Activated naive CD8-positive, alpha-beta T cell treated with anti-CD3 and anti-CD28 coated beads, Interleukin-2, amount 10 ng/mL, durations not matched to agents 7 days and 5 days (primary cell): ENCODE measurements at regions not wholly inside any gene's neighbourhood (a gene's known extent, or its start where the extent isn't known, plus 50 kb on each side); places are given as distances from the start of the nearest gene placed in this dataset.

Source experiments
- ATAC-seq: fragments of 150-1000 bp; cut with Tn5 transposase; one replicate; pipeline ENCODE4 v1.10.0; 2021; ENCODE audit warnings: low read depth, moderate library complexity
- POLR2A ChIA-PET: fragments of 350-600 bp; sonication (Branson Sonifier 250); formaldehyde crosslinking; loops from one replicate; lab custom pipeline; 2021; ENCODE audit warnings: antibody characterized with exemption; lab: Charles Lee
- DNase-seq: peaks from one replicate; pipeline ENCODE4 v3.0.0; 2021
- H3K27ac Mint-ChIP-seq: one replicate; pipeline ENCODE4 v1.8.0; 2022; ENCODE audit warnings: mild to moderate bottlenecking, mixed read lengths
- H3K27me3 Mint-ChIP-seq: one replicate; pipeline ENCODE4 v1.8.0; 2022; ENCODE audit warnings: mild to moderate bottlenecking, moderate library complexity, mixed read lengths
- H3K36me3 Mint-ChIP-seq: one replicate; pipeline ENCODE4 v1.8.0; 2021; ENCODE audit warnings: mild to moderate bottlenecking, mixed read lengths
- H3K4me1 Mint-ChIP-seq: one replicate; pipeline ENCODE4 v1.8.0; 2021; ENCODE audit warnings: mixed read lengths
- H3K4me3 Mint-ChIP-seq: one replicate; pipeline ENCODE4 v1.8.0; 2022; ENCODE audit warnings: mild to moderate bottlenecking, moderate library complexity, mixed read lengths
- H3K9me3 Mint-ChIP-seq: one replicate; pipeline ENCODE4 v1.8.0; 2021; ENCODE audit warnings: mixed read lengths

DNA sequence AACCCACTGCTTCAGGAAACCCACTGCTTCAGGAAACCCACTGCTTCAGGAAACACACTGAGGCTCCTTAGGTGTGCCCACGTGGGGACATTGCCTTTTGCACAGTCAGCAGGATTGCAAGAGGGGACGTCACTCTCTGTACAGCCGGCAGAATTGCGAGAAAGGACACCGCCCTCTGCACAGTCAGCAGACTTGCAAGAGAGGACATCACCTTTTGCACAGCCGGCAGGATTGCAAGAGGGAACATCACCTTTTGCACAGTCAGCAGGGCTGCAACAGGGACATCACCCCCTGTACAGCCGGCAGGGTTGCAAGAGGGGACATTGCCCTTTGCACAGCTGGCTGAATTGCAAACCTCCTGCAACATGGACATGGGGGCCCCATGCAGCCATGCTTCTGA is 407.6 kb downstream of the GLRX3 start:
- Mint-ChIP-seq H3K4me1 (no peaks in the 10 kb centered on the region), H3K36me3 (no peaks in the 10 kb centered on the region), H3K27me3 (no peaks in the 10 kb centered on the region), H3K4me3 (no peak overlapping the region), H3K27ac (no peak overlapping the region), H3K9me3 (no peaks in the 10 kb centered on the region)
- ATAC-seq (no peak), DNase-seq (no peak)
- POLR2A ChIA-PET, result no interaction called here

DNA sequence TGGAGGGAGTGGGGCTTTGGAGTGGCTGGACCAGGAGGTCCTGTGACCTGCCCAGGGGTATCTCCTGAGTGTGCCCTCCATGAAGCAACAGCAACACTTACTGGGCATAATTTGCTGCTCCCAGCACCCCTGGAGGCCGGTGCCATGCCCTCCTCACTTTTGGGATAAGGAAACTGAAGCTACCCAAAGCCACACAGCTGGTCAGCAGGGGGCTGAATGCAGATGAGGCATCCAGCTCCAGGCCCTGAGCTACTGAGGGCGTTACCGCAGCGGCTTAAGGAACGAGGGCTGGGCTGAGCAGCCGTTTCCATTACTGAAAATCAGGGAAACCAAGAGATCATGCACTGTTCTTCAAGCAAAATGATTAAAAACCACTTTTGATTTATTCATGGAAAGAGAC is 408.9 kb downstream of the GLRX3 start:
- no peak for ATAC-seq
- Mint-ChIP-seq H3K4me3 (no peak overlapping the region), H3K4me1 (no peaks in the 10 kb centered on the region), H3K36me3 (no peaks in the 10 kb centered on the region), H3K9me3 (no peaks in the 10 kb centered on the region), H3K27ac (no peak overlapping the region), H3K27me3 (no peaks in the 10 kb centered on the region)
- POLR2A ChIA-PET, result no interaction called here
- no peak for DNase-seq

GRCh38 chr10:130545697-130546096 is 409.5 kb downstream of the GLRX3 start:
- no peak overlapping the region for H3K4me3 Mint-ChIP-seq
- H3K4me1 Mint-ChIP-seq, result no peaks in the 10 kb centered on the region
- no peak for ATAC-seq
- POLR2A ChIA-PET, result no interaction called here
- DNase-seq, result no peak
- H3K27me3 Mint-ChIP-seq, result no peaks in the 10 kb centered on the region
- H3K27ac Mint-ChIP-seq, result no peak overlapping the region
- H3K36me3 Mint-ChIP-seq, result no peaks in the 10 kb centered on the region
- no peaks in the 10 kb centered on the region for H3K9me3 Mint-ChIP-seq

GRCh38 chr10:130546841-130547240 is 410.6 kb downstream of the GLRX3 start:
- POLR2A ChIA-PET, result no interaction called here
- no peaks in the 10 kb centered on the region for H3K36me3 Mint-ChIP-seq
- no peak overlapping the region for H3K27ac Mint-ChIP-seq
- no peak overlapping the region for H3K4me3 Mint-ChIP-seq
- H3K9me3 Mint-ChIP-seq, result no peaks in the 10 kb centered on the region
- no peak for DNase-seq
- ATAC-seq, result no peak
- H3K4me1 Mint-ChIP-seq, result no peaks in the 10 kb centered on the region
- no peaks in the 10 kb centered on the region for H3K27me3 Mint-ChIP-seq

DNA sequence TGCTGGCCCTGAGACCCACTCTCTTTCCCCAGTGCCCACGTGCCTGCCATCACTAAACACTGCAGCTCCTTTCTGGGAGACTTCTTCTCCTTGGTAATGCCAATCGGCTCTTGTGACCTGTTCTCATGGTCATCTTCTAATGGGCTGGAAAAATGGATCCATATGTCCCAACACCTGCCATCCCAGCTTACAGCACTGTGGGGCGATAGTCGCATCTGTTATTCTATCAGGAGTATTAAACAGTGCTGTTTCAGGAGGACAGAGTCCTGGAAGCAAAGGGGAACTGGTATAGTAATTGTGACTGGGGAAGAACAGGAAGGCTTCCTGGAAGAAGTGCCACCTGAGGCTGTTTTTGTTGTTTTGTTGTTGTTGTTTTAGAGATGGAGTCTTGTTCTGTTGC is 411.2 kb downstream of the GLRX3 start:
- Mint-ChIP-seq H3K4me1 (no peaks in the 10 kb centered on the region), H3K27ac (no peak overlapping the region), H3K36me3 (no peaks in the 10 kb centered on the region), H3K27me3 (no peaks in the 10 kb centered on the region), H3K9me3 (no peaks in the 10 kb centered on the region), H3K4me3 (no peak overlapping the region)
- no peak for ATAC-seq
- POLR2A ChIA-PET, result no interaction called here
- no peak for DNase-seq

- Mint-ChIP-seq H3K4me3 (no peak overlapping the region), H3K9me3 (no peaks in the 10 kb centered on the region), H3K27ac (no peak overlapping the region), H3K4me1 (no peaks in the 10 kb centered on the region), H3K27me3 (no peaks in the 10 kb centered on the region), H3K36me3 (no peaks in the 10 kb centered on the region)
- DNase-seq, result no peak
- ATAC-seq, result no peak
- POLR2A ChIA-PET, result no interaction called here
These were observed 414.9 kb downstream of the GLRX3 start for GRCh38 chr10:130550952-130551674.

- ATAC-seq, result no peak
- no peak overlapping the region for H3K4me3 Mint-ChIP-seq
- no peaks in the 10 kb centered on the region for H3K36me3 Mint-ChIP-seq
- no peak for DNase-seq
- H3K27ac Mint-ChIP-seq, result no peak overlapping the region
- no peaks in the 10 kb centered on the region for H3K9me3 Mint-ChIP-seq
- POLR2A ChIA-PET, result no interaction called here
- no peaks in the 10 kb centered on the region for H3K27me3 Mint-ChIP-seq
- H3K4me1 Mint-ChIP-seq, result no peaks in the 10 kb centered on the region
These were observed 415.5 kb downstream of the GLRX3 start for GRCh38 chr10:130551676-130552075.

- POLR2A ChIA-PET, result no interaction called here
- no peak for ATAC-seq
- H3K36me3 Mint-ChIP-seq, result no peaks in the 10 kb centered on the region
These were observed 417.6 kb downstream of the GLRX3 start for GRCh38 chr10:130553826-130554225.

GRCh38 chr10:130554701-130555410 is 418.7 kb downstream of the GLRX3 start:
- no peaks in the 10 kb centered on the region for H3K27me3 Mint-ChIP-seq
- H3K9me3 Mint-ChIP-seq, result no peaks in the 10 kb centered on the region
- H3K36me3 Mint-ChIP-seq, result no peaks in the 10 kb centered on the region

More at GRCh38 chr10:130553826-130554225, 417.6 kb downstream of the GLRX3 start:
- Mint-ChIP-seq H3K27me3 (no peaks in the 10 kb centered on the region), H3K9me3 (no peaks in the 10 kb centered on the region), H3K4me3 (no peak overlapping the region), H3K27ac (no peak overlapping the region), H3K4me1 (no peaks in the 10 kb centered on the region)
- DNase-seq, result no peak

DNA sequence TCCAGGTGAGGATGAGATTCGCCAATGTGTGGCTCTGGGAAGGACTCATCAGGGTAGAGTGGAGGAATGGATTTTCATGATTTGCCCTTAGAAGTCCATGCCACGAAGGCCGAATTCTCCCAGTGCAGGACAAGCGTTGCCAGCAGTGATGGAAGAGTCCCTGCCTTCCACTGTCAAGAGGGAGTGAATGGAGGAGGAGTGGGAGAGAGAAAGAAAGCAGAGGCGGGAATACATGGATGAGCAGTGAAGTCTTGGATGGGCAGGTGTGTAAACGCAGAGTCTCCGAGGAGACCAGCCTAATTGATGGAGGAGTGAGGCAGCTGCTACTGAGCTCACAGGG is 419.2 kb downstream of the GLRX3 start:
- Mint-ChIP-seq H3K9me3 (no peaks in the 10 kb centered on the region), H3K4me1 (no peaks in the 10 kb centered on the region), H3K4me3 (no peak overlapping the region), H3K27ac (no peak overlapping the region), H3K36me3 (no peaks in the 10 kb centered on the region), H3K27me3 (no peaks in the 10 kb centered on the region)
- ATAC-seq, result no peak
- no peak for DNase-seq
- POLR2A ChIA-PET, result no interaction called here

More at GRCh38 chr10:130554701-130555410, 418.7 kb downstream of the GLRX3 start:
- Mint-ChIP-seq H3K27ac (no peak overlapping the region), H3K4me1 (no peaks in the 10 kb centered on the region), H3K4me3 (no peak overlapping the region)
- ATAC-seq (no peak), DNase-seq (no peak)
- POLR2A ChIA-PET, result no interaction called here

- ATAC-seq (no peak), DNase-seq (no peak)
- no peak overlapping the region for H3K27ac Mint-ChIP-seq
- no peaks in the 10 kb centered on the region for H3K27me3 Mint-ChIP-seq
- H3K4me1 Mint-ChIP-seq, result no peaks in the 10 kb centered on the region
- H3K9me3 Mint-ChIP-seq, result no peaks in the 10 kb centered on the region
- POLR2A ChIA-PET, result no interaction called here
- H3K36me3 Mint-ChIP-seq, result no peaks in the 10 kb centered on the region
- H3K4me3 Mint-ChIP-seq, result no peak overlapping the region
These were observed 421.1 kb downstream of the GLRX3 start for GRCh38 chr10:130557181-130557845.

DNA sequence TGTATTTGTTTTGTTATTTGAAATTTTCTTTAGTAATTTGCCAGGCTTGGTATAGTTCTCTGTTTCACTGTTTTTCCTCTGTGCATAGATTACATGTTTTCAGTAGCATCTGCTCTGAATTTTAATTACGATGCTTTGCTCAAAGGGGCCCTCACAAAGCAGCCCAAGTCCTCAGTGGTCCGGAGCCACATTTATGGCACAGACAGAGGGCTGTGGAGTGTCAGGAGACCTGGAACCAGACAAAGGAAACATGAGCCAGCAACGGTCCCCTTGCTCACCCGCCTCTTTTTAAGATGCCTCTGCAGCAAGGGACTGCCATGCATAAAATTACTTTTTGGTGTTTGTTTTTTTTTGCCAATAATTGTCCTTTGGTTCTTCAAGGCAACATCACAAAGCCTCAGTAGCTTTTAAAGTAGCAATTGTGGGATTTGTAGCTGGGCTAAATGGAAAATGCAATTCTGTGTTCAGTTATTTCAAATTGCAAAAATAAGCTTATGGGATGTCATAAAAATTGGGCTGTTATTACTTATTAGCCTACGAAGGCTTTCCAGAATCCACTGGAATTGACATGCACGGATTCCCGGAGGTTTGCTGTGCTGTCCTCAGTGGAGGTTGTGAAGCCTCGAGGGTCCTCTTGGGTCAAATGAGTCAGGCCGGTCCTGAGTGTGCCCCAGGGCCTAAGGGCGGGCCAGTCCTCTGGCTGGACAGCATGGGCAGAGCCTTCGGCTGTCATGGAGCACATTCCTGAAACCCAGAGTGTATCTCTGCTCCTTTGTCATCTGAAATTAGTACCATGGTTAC is 422.8 kb downstream of the GLRX3 start:
- no peak for ATAC-seq
- no peak for DNase-seq
- POLR2A ChIA-PET, result no interaction called here
- Mint-ChIP-seq H3K4me1 (no peaks in the 10 kb centered on the region), H3K36me3 (no peaks in the 10 kb centered on the region), H3K27ac (no peak overlapping the region), H3K4me3 (no peak overlapping the region), H3K27me3 (no peaks in the 10 kb centered on the region), H3K9me3 (no peaks in the 10 kb centered on the region)

GRCh38 chr10:130559547-130559880 is 423.3 kb downstream of the GLRX3 start:
- Mint-ChIP-seq H3K4me1 (no peaks in the 10 kb centered on the region), H3K4me3 (no peak overlapping the region), H3K27ac (no peak overlapping the region), H3K36me3 (no peaks in the 10 kb centered on the region), H3K27me3 (no peaks in the 10 kb centered on the region), H3K9me3 (no peaks in the 10 kb centered on the region)
- POLR2A ChIA-PET, result no interaction called here
- ATAC-seq (no peak), DNase-seq (no peak)
